ENCODE measurements at regions not wholly inside any gene's neighbourhood (a gene's known extent, or its start where the extent isn't known, plus 50 kb on each side); places are given as distances from the start of the nearest gene placed in this dataset.

GRCh38 chr11:16685914-16686313 lies 52.5 kb upstream of the C11orf58 start:
- Mint-ChIP-seq H3K4me3 (no peak overlapping the region), H3K27ac (no peak overlapping the region), H3K27me3 (no peaks in the 10 kb centered on the region), H3K36me3 (no peaks in the 10 kb centered on the region), H3K4me1 (no peaks in the 10 kb centered on the region), H3K9me3 (peaks cover 8% of the 10 kb centered on the region)
- ATAC-seq (ENCODE audit: low read depth), result no peak
- no peak for DNase-seq (ENCODE audit: low spot score in 2 of 2)

- H3K36me3 Mint-ChIP-seq, result no peaks in the 10 kb centered on the region
- H3K4me3 Mint-ChIP-seq, result no peak overlapping the region
- H3K4me1 Mint-ChIP-seq, result no peaks in the 10 kb centered on the region
- DNase-seq (ENCODE audit: low spot score in 2 of 2), result no peak
- H3K27ac Mint-ChIP-seq, result no peak overlapping the region
- H3K27me3 Mint-ChIP-seq, result peaks cover 4% of the 10 kb centered on the region
- ATAC-seq (ENCODE audit: low read depth), result no peak
- H3K9me3 Mint-ChIP-seq, result peaks cover 11% of the 10 kb centered on the region
Observed at GRCh38 chr11:16678466-16679116, 59.9 kb upstream of the C11orf58 start.

GRCh38 chr11:16669799-16670415 lies 68.5 kb upstream of the C11orf58 start:
- H3K4me3 Mint-ChIP-seq, result no peak overlapping the region
- peaks cover 3% of the 10 kb centered on the region for H3K27me3 Mint-ChIP-seq
- H3K4me1 Mint-ChIP-seq, result no peaks in the 10 kb centered on the region
- H3K36me3 Mint-ChIP-seq, result peaks cover 2% of the 10 kb centered on the region
- DNase-seq (ENCODE audit: low spot score in 2 of 2) (no peak), ATAC-seq (ENCODE audit: low read depth) (no peak)
- no peak overlapping the region for H3K27ac Mint-ChIP-seq
- peaks cover 9% of the 10 kb centered on the region for H3K9me3 Mint-ChIP-seq

GRCh38 chr11:16632295-16633200 lies 105.9 kb upstream of the C11orf58 start:
- H3K9me3 Mint-ChIP-seq, result peaks cover 16% of the 10 kb centered on the region
- H3K4me3 Mint-ChIP-seq, result no peak overlapping the region
- DNase-seq (ENCODE audit: low spot score in 2 of 2) (no peak), ATAC-seq (ENCODE audit: low read depth) (no peak)
- no peaks in the 10 kb centered on the region for H3K4me1 Mint-ChIP-seq
- no peaks in the 10 kb centered on the region for H3K36me3 Mint-ChIP-seq
- peaks cover 5% of the 10 kb centered on the region for H3K27me3 Mint-ChIP-seq
- H3K27ac Mint-ChIP-seq, result no peak overlapping the region

GRCh38 chr11:16630651-16631050 lies 107.8 kb upstream of the C11orf58 start:
- Mint-ChIP-seq H3K9me3 (peaks cover 17% of the 10 kb centered on the region), H3K36me3 (no peaks in the 10 kb centered on the region), H3K27ac (no peak overlapping the region)

GRCh38 chr11:16618431-16618830 lies 120.0 kb upstream of the C11orf58 start:
- no peak overlapping the region for H3K4me3 Mint-ChIP-seq
- H3K27me3 Mint-ChIP-seq, result peaks cover 4% of the 10 kb centered on the region
- ATAC-seq (ENCODE audit: low read depth), result no peak

More at GRCh38 chr11:16630651-16631050, 107.8 kb upstream of the C11orf58 start:
- Mint-ChIP-seq H3K27me3 (peaks cover 5% of the 10 kb centered on the region), H3K4me3 (no peak overlapping the region), H3K4me1 (no peaks in the 10 kb centered on the region)
- DNase-seq (ENCODE audit: low spot score in 2 of 2) (no peak), ATAC-seq (ENCODE audit: low read depth) (no peak)

GRCh38 chr11:16615480-16615879 lies 123.0 kb upstream of the C11orf58 start:
- Mint-ChIP-seq H3K4me3 (no peak overlapping the region), H3K27ac (no peak overlapping the region), H3K9me3 (no peaks in the 10 kb centered on the region), H3K36me3 (peaks cover 2% of the 10 kb centered on the region), H3K4me1 (peaks cover 11% of the 10 kb centered on the region), H3K27me3 (peaks cover 19% of the 10 kb centered on the region)
- ATAC-seq (ENCODE audit: low read depth) (no peak), DNase-seq (ENCODE audit: low spot score in 2 of 2) (no peak)

More at GRCh38 chr11:16618431-16618830, 120.0 kb upstream of the C11orf58 start:
- H3K27ac Mint-ChIP-seq, result no peak overlapping the region
- H3K4me1 Mint-ChIP-seq, result peaks cover 2% of the 10 kb centered on the region
- DNase-seq (ENCODE audit: low spot score in 2 of 2), result no peak
- H3K9me3 Mint-ChIP-seq, result peaks cover 1% of the 10 kb centered on the region
- H3K36me3 Mint-ChIP-seq, result no peaks in the 10 kb centered on the region

- Mint-ChIP-seq H3K4me3 (peak overlapping the region; percentile 62), H3K27ac (no peak overlapping the region), H3K4me1 (peaks cover 11% of the 10 kb centered on the region), H3K9me3 (no peaks in the 10 kb centered on the region), H3K36me3 (peaks cover 2% of the 10 kb centered on the region), H3K27me3 (peaks cover 19% of the 10 kb centered on the region)
- DNase-seq (ENCODE audit: low spot score in 2 of 2), result peak in 1 of 2 donors; percentile 53
- ATAC-seq (ENCODE audit: low read depth), result peak; percentile 82
Observed at GRCh38 chr11:16613512-16614381, 124.7 kb upstream of the C11orf58 start.

- ATAC-seq (ENCODE audit: low read depth), result no peak
- H3K27ac Mint-ChIP-seq, result no peak overlapping the region
- no peak for DNase-seq (ENCODE audit: low spot score in 2 of 2)
- peaks cover 11% of the 10 kb centered on the region for H3K4me1 Mint-ChIP-seq
- peak overlapping the region; percentile 62 for H3K4me3 Mint-ChIP-seq
- H3K27me3 Mint-ChIP-seq, result peaks cover 19% of the 10 kb centered on the region
- H3K9me3 Mint-ChIP-seq, result no peaks in the 10 kb centered on the region
- peaks cover 2% of the 10 kb centered on the region for H3K36me3 Mint-ChIP-seq
Observed at GRCh38 chr11:16613262-16613511, 125.3 kb upstream of the C11orf58 start.

GRCh38 chr11:16612566-16613261 lies 125.7 kb upstream of the C11orf58 start:
- Mint-ChIP-seq H3K27me3 (peaks cover 19% of the 10 kb centered on the region), H3K4me1 (peaks cover 11% of the 10 kb centered on the region), H3K27ac (no peak overlapping the region), H3K9me3 (no peaks in the 10 kb centered on the region), H3K36me3 (peaks cover 2% of the 10 kb centered on the region), H3K4me3 (peak overlapping the region; percentile 62)
- ATAC-seq (ENCODE audit: low read depth) (no peak), DNase-seq (ENCODE audit: low spot score in 2 of 2) (no peak)

- H3K9me3 Mint-ChIP-seq, result no peaks in the 10 kb centered on the region
- H3K27ac Mint-ChIP-seq, result no peak overlapping the region
- H3K27me3 Mint-ChIP-seq, result peaks cover 21% of the 10 kb centered on the region
- peaks cover 11% of the 10 kb centered on the region for H3K4me1 Mint-ChIP-seq
- H3K36me3 Mint-ChIP-seq, result peaks cover 2% of the 10 kb centered on the region
- DNase-seq (ENCODE audit: low spot score in 2 of 2) (no peak), ATAC-seq (ENCODE audit: low read depth) (no peak)
- H3K4me3 Mint-ChIP-seq, result no peak overlapping the region
Observed at GRCh38 chr11:16611926-16612565, 126.4 kb upstream of the C11orf58 start.

- H3K4me1 Mint-ChIP-seq, result peaks cover 13% of the 10 kb centered on the region
- ATAC-seq (ENCODE audit: low read depth), result no peak
- peaks cover 3% of the 10 kb centered on the region for H3K36me3 Mint-ChIP-seq
- no peaks in the 10 kb centered on the region for H3K9me3 Mint-ChIP-seq
- H3K27me3 Mint-ChIP-seq, result peaks cover 23% of the 10 kb centered on the region
- H3K4me3 Mint-ChIP-seq, result no peak overlapping the region
- DNase-seq (ENCODE audit: low spot score in 2 of 2), result no peak
- H3K27ac Mint-ChIP-seq, result no peak overlapping the region
Observed at GRCh38 chr11:16611401-16611921, 127.0 kb upstream of the C11orf58 start.
